ENCODE measurements at regions not wholly inside any gene's neighbourhood (a gene's known extent, or its start where the extent isn't known, plus 50 kb on each side); places are given as distances from the start of the nearest gene placed in this dataset.
"Not testable (repeated sequence)": the region's sequence is repeated elsewhere in the genome, so short reads cannot be mapped to it uniquely, and the experiment has no call there.

DNA sequence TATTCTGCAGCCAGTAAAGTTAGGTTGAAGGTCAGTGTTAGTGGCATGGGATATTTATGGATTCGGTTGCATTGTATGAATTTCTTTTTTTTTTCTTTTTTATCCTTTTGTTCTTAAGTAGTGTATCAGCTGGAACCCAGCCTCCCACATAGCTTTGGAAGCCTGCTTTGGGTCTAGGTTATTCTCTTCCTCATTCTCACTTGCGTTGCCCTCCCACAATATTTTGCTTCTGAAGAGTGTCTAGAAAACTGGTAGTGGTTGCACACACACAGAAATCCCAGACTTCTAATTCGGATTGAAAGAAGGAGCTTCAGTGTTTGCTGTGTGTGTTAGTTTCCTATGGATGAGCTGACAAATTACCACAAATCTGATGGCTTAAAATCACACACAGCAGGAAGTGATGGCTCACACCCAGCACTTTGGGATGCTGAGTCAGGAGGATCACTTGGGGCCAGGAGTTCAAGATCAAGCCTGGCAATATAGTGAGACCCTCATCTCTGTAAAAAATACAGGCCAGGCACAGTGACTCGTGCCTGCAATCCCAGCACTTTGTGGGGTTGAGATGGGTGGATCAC, 104.8 kb downstream of the ARL4C start:
- TF ChIP-seq, protein P1, sequence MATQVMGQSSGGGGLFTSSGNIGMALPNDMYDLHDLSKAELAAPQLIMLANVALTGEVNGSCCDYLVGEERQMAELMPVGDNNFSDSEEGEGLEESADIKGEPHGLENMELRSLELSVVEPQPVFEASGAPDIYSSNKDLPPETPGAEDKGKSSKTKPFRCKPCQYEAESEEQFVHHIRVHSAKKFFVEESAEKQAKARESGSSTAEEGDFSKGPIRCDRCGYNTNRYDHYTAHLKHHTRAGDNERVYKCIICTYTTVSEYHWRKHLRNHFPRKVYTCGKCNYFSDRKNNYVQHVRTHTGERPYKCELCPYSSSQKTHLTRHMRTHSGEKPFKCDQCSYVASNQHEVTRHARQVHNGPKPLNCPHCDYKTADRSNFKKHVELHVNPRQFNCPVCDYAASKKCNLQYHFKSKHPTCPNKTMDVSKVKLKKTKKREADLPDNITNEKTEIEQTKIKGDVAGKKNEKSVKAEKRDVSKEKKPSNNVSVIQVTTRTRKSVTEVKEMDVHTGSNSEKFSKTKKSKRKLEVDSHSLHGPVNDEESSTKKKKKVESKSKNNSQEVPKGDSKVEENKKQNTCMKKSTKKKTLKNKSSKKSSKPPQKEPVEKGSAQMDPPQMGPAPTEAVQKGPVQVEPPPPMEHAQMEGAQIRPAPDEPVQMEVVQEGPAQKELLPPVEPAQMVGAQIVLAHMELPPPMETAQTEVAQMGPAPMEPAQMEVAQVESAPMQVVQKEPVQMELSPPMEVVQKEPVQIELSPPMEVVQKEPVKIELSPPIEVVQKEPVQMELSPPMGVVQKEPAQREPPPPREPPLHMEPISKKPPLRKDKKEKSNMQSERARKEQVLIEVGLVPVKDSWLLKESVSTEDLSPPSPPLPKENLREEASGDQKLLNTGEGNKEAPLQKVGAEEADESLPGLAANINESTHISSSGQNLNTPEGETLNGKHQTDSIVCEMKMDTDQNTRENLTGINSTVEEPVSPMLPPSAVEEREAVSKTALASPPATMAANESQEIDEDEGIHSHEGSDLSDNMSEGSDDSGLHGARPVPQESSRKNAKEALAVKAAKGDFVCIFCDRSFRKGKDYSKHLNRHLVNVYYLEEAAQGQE (IDR thresholded peaks at IDR 0.05; ENCODE audit: insufficient replicate concordance, low read depth) = no peak
- TF ChIP-seq SPI1 (IDR thresholded peaks at IDR 0.05; ENCODE audit: borderline replicate concordance, low read depth) = peak; percentile 38; the same call in 1 of the 2 replicates
- no peak overlapping the region for H3K27ac ChIP-seq (replicated peaks)
- DNase-seq (ENCODE audit: low read depth in 1 of 2, low spot score in 1 of 2) = no peak

DNA sequence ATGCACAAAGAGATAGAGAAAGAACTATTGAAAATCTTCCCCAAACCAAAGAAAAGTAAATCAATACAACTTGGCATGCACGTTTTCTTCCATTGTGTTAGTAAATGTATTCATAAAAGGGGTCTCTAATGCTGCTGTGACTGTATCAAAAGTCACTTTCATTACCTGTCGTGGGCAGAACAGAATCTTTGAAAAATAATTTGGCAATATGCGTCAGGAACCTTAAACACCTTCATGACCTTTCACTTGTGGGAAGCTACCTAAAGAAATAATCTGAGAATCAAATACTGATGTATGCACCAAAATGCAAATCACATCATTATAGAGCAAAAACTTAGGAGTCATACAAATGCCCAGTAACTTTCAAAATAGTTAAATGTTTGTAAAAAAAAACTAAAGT, 105.3 kb downstream of the ARL4C start:
- no peak for DNase-seq (ENCODE audit: low read depth in 1 of 2, low spot score in 1 of 2)
- Histone ChIP-seq H3K4me3 (replicated peaks; ENCODE audit: insufficient read depth, low read length) (no peak overlapping the region), H3K27ac (replicated peaks) (no peak overlapping the region), H3K27me3 (ENCODE audit: insufficient read depth, poor library complexity, severe bottlenecking) (no peaks in the 10 kb centered on the region)
- TF ChIP-seq GABPA (IDR thresholded peaks at IDR 0.05; ENCODE audit: low read depth) (no peak), SPI1 (IDR thresholded peaks at IDR 0.05; ENCODE audit: borderline replicate concordance, low read depth) (no peak), POLR2AphosphoS5 (IDR thresholded peaks at IDR 0.05; ENCODE audit: low read depth) (no peak)
- TF ChIP-seq, protein P2, sequence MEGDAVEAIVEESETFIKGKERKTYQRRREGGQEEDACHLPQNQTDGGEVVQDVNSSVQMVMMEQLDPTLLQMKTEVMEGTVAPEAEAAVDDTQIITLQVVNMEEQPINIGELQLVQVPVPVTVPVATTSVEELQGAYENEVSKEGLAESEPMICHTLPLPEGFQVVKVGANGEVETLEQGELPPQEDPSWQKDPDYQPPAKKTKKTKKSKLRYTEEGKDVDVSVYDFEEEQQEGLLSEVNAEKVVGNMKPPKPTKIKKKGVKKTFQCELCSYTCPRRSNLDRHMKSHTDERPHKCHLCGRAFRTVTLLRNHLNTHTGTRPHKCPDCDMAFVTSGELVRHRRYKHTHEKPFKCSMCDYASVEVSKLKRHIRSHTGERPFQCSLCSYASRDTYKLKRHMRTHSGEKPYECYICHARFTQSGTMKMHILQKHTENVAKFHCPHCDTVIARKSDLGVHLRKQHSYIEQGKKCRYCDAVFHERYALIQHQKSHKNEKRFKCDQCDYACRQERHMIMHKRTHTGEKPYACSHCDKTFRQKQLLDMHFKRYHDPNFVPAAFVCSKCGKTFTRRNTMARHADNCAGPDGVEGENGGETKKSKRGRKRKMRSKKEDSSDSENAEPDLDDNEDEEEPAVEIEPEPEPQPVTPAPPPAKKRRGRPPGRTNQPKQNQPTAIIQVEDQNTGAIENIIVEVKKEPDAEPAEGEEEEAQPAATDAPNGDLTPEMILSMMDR (IDR thresholded peaks at IDR 0.05; ENCODE audit: insufficient read depth, low read length) = no peak
- TF ChIP-seq, protein P1 (IDR thresholded peaks at IDR 0.05; ENCODE audit: insufficient replicate concordance, low read depth) = no peak

More for the DNA sequence above, 104.8 kb downstream of the ARL4C start:
- Histone ChIP-seq H3K27me3 (ENCODE audit: insufficient read depth, poor library complexity, severe bottlenecking) (no peaks in the 10 kb centered on the region), H3K4me3 (replicated peaks; ENCODE audit: insufficient read depth, low read length) (no peak overlapping the region)

DNA sequence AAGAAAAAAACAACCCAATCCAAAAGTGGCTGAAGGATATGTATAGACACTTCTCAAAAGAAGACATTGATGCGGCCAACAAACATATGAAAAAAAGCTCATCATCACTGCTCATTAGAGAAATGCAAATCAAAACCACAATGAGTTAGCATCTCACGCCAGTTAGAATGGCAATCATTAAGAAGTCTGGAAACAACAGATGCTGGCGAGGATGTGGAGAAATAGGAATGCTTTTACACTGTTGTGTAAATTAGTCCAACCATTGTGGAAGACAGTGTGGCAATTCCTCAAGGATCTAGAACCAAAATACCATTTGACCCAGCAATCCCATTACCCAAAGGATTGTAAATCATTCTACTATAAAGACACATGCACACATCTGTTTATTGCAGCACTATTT, 107.2 kb downstream of the ARL4C start:
- H3K4me3 ChIP-seq (replicated peaks; ENCODE audit: insufficient read depth, low read length); H3K27me3 ChIP-seq (ENCODE audit: insufficient read depth, poor library complexity, severe bottlenecking); DNase-seq (ENCODE audit: low read depth in 1 of 2, low spot score in 1 of 2); H3K27ac ChIP-seq (replicated peaks): not testable (repeated sequence)

DNA sequence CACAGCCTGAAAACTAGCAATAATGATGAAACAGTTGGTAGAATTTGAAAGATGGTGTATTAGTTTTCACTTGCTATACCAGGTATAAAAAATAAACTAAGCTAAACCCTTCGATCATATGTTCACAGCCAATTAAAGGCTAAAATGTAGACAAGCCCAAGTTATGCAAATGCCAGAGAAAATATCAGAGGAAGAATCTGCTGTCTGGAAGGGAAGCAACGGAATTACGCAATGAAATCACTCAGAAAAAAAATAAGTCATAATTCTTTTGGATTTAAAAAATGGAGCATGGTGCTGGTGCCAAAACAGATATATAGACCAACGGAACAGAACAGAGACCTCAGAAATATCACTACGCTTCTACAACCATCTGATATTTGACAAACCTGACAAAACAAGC, 108.3 kb downstream of the ARL4C start:
- DNase-seq (ENCODE audit: low read depth in 1 of 2, low spot score in 1 of 2) = no peak
- TF ChIP-seq POLR2AphosphoS5 (IDR thresholded peaks at IDR 0.05; ENCODE audit: low read depth) (no peak), SPI1 (IDR thresholded peaks at IDR 0.05; ENCODE audit: borderline replicate concordance, low read depth) (no peak), GABPA (IDR thresholded peaks at IDR 0.05; ENCODE audit: low read depth) (no peak)
- TF ChIP-seq, protein P1 (IDR thresholded peaks at IDR 0.05; ENCODE audit: insufficient replicate concordance, low read depth) = no peak
- TF ChIP-seq, protein P2 (IDR thresholded peaks at IDR 0.05; ENCODE audit: insufficient read depth, low read length) = no peak
- Histone ChIP-seq H3K4me3 (replicated peaks; ENCODE audit: insufficient read depth, low read length) (no peak overlapping the region), H3K27ac (replicated peaks) (no peak overlapping the region), H3K27me3 (ENCODE audit: insufficient read depth, poor library complexity, severe bottlenecking) (no peaks in the 10 kb centered on the region)
